CD14-positive monocyte (primary cell): ENCODE measurements at regions not wholly inside any gene's neighbourhood (a gene's known extent, or its start where the extent isn't known, plus 50 kb on each side); places are given as distances from the start of the nearest gene placed in this dataset.

Experiments
- DNase-seq, 3 donors: peaks; one replicate each; pipeline ENCODE4 v3.0.0-alpha.2; 2011 to 2022
- H2AFZ ChIP-seq: 2 replicates; pipeline ENCODE4 v1.6.0; 2012; ENCODE audit warnings: mild to moderate bottlenecking, low read depth, low read length, inconsistent platforms; ENCODE audit not compliant: insufficient read depth, poor library complexity, severe bottlenecking
- H3K27ac ChIP-seq, 2 donors: 1 replicate in 1 of 2; 2 replicates in 1 of 2; pipeline ENCODE4 v1.5.1; 2012 to 2013; ENCODE audit warnings: low read length in 2 of 2, control low read depth in 1 of 2, inconsistent platforms in 1 of 2, low read depth in 1 of 2, mild to moderate bottlenecking in 1 of 2
- H3K27me3 ChIP-seq, 2 donors: one replicate each; pipeline versions ENCODE4 v1.6.0 to v1.6.1; 2011 to 2013; ENCODE audit warnings: low read length in 2 of 2; ENCODE audit not compliant: control insufficient read depth in 2 of 2, insufficient read depth in 2 of 2
- H3K36me3 ChIP-seq, 2 donors: replicated peaks in 1 of 2; 1 replicate in 1 of 2; 2 replicates in 1 of 2; pipeline versions ENCODE4 v1.5.1 to v1.6.1; 2012 to 2013; ENCODE audit warnings: low read length in 2 of 2, control low read depth in 1 of 2, inconsistent platforms in 1 of 2, mild to moderate bottlenecking in 1 of 2; ENCODE audit not compliant: insufficient read depth in 2 of 2, control insufficient read depth in 1 of 2
- H3K4me1 ChIP-seq, 2 donors: 1 replicate in 1 of 2; 2 replicates in 1 of 2; pipeline versions ENCODE4 v1.5.1 to v1.6.1; 2012 to 2013; ENCODE audit warnings: low read length in 2 of 2, control low read depth in 1 of 2, inconsistent platforms in 1 of 2, mild to moderate bottlenecking in 1 of 2, moderate library complexity in 1 of 2; ENCODE audit not compliant: insufficient read depth in 2 of 2, control insufficient read depth in 1 of 2
- H3K4me2 ChIP-seq: replicated peaks from 2 replicates; pipeline ENCODE3; 2012; ENCODE audit warnings: low read length, moderate library complexity, mild to moderate bottlenecking; ENCODE audit not compliant: poor library complexity, severe bottlenecking; ENCODE audit errors: extremely low read depth
- H3K4me3 ChIP-seq, 3 experiments: fragments of 200-600 bp in 1 of 3; sonication (generic) in 1 of 3; replicated peaks in 1 of 3; 1 replicate in 2 of 3; 2 replicates in 1 of 3; pipeline ENCODE4 v1.5.1; 2011 to 2013; ENCODE audit warnings: low read length in 3 of 3, mild to moderate bottlenecking in 3 of 3, control low read depth in 2 of 3, low read depth in 2 of 3, inconsistent platforms in 1 of 3, moderate library complexity in 1 of 3
- H3K79me2 ChIP-seq: 2 replicates; pipeline ENCODE4 v1.6.0; 2012; ENCODE audit warnings: mild to moderate bottlenecking, control low read depth, inconsistent platforms, low read length, moderate library complexity; ENCODE audit not compliant: insufficient read depth
- H3K9ac ChIP-seq: 2 replicates; pipeline ENCODE4 v1.6.0; 2017; ENCODE audit warnings: low read length, mild to moderate bottlenecking; ENCODE audit not compliant: insufficient read depth, poor library complexity, severe bottlenecking
- H3K9me3 ChIP-seq, 2 donors: replicated peaks in 1 of 2; 1 replicate in 1 of 2; 2 replicates in 1 of 2; pipeline versions ENCODE4 v1.5.1 to v1.6.1; 2012 to 2013; ENCODE audit warnings: low read length in 2 of 2, control low read depth in 1 of 2; ENCODE audit not compliant: control insufficient read depth in 1 of 2, insufficient read depth in 1 of 2
- H4K20me1 ChIP-seq: 2 replicates; pipeline ENCODE4 v1.6.0; 2012; ENCODE audit warnings: mild to moderate bottlenecking, low read length, control low read depth, moderate library complexity; ENCODE audit not compliant: insufficient read depth
- H3K27ac Mint-ChIP-seq, 7 donors: one replicate each; pipeline ENCODE4 v1.8.0; 2020; ENCODE audit warnings: mild to moderate bottlenecking in 7 of 7, mixed read lengths in 7 of 7, moderate library complexity in 6 of 7, inconsistent platforms in 2 of 7
- H3K27me3 Mint-ChIP-seq, 3 donors: one replicate each; pipeline ENCODE4 v1.8.0; 2021 to 2022; ENCODE audit warnings: low read depth in 3 of 3, mild to moderate bottlenecking in 3 of 3, mixed read lengths in 3 of 3, moderate library complexity in 3 of 3, inconsistent platforms in 1 of 3
- H3K36me3 Mint-ChIP-seq, 2 donors: one replicate each; pipeline ENCODE4 v1.8.0; 2020; ENCODE audit warnings: mixed read lengths in 2 of 2, inconsistent platforms in 1 of 2, mild to moderate bottlenecking in 1 of 2
- H3K4me1 Mint-ChIP-seq: one replicate; pipeline ENCODE4 v1.8.0; 2020; ENCODE audit warnings: mild to moderate bottlenecking, mixed read lengths
- H3K4me3 Mint-ChIP-seq, 2 donors: one replicate each; pipeline ENCODE4 v1.8.0; 2020; ENCODE audit warnings: mild to moderate bottlenecking in 2 of 2, mixed read lengths in 2 of 2, moderate library complexity in 1 of 2
- H3K9me3 Mint-ChIP-seq, 7 donors: one replicate each; pipeline ENCODE4 v1.8.0; 2020 to 2022; ENCODE audit warnings: mixed read lengths in 7 of 7, mild to moderate bottlenecking in 6 of 7, moderate library complexity in 6 of 7, inconsistent platforms in 2 of 7
- CTCF ChIP-seq: fragments of 200-600 bp; IDR thresholded peaks from one replicate; pipeline ENCODE4 v1.8.0; 2022; ENCODE audit warnings: antibody characterized with exemption, mild to moderate bottlenecking
- WGBS: methylation state at CpG from one replicate; pipeline ENCODE4 v1.1.5; 2013; ENCODE audit warnings: missing lambda C conversion rate; ENCODE audit not compliant: insufficient coverage; 5-methylcytosine and 5-hydroxymethylcytosine counted together
- intact Hi-C, 2 donors: fragments of 100-400 bp; cut with micrococcal nuclease; formaldehyde crosslinking; loops; one replicate each; pipeline versions ENCODE4 v1.15.0 to v1.15.1; 2023

- no peak for DNase-seq
- TF ChIP-seq CTCF, result no peak
- H3K9ac ChIP-seq, result no peak overlapping the region
- no peaks in the 10 kb centered on the region for H3K36me3 ChIP-seq
- Mint-ChIP-seq H3K36me3 (peaks cover 2 to 4% of the 10 kb centered on the region in 2 donors), H3K27ac (no peak overlapping the region), H3K4me3 (no peak overlapping the region), H3K9me3 (peaks cover 16 to 35% (median 22%) of the 10 kb centered on the region in 7 donors), H3K4me1 (no peaks in the 10 kb centered on the region), H3K27me3 (no peaks in the 10 kb centered on the region)
- H3K4me3 ChIP-seq, result no peak overlapping the region
- WGBS, result 100% methylated on average over 1 of the region's 1 CpG
- intact Hi-C loops, result loop anchor here in 1 of 2 donors (5.0 kb wide), 1 partner anchor 52 kb away; no protein-coding TSS in a partner anchor
- no peaks in the 10 kb centered on the region for H3K27me3 ChIP-seq
- no peaks in the 10 kb centered on the region for H4K20me1 ChIP-seq
- H3K4me2 ChIP-seq, result no peak overlapping the region
- H3K9me3 ChIP-seq, result peaks cover 8 to 22% of the 10 kb centered on the region in 2 donors
- H2AFZ ChIP-seq, result no peak overlapping the region
- no peaks in the 10 kb centered on the region for H3K79me2 ChIP-seq
- no peaks in the 10 kb centered on the region for H3K4me1 ChIP-seq
- no peak overlapping the region for H3K27ac ChIP-seq
Observed at GRCh38 chr17:63289931-63290330, 156.2 kb downstream of the CYB561 start.

GRCh38 chr17:63290351-63290750 is 155.8 kb downstream of the CYB561 start:
- WGBS, result 100% methylated on average over 1 of the region's 1 CpG
- H2AFZ ChIP-seq, result no peak overlapping the region
- Mint-ChIP-seq H3K4me3 (no peak overlapping the region), H3K27me3 (no peaks in the 10 kb centered on the region), H3K36me3 (peaks cover 2 to 5% of the 10 kb centered on the region in 2 donors), H3K4me1 (no peaks in the 10 kb centered on the region), H3K27ac (no peak overlapping the region), H3K9me3 (peaks cover 16 to 32% (median 22%) of the 10 kb centered on the region in 7 donors)
- no peaks in the 10 kb centered on the region for H3K36me3 ChIP-seq
- H3K4me1 ChIP-seq, result no peaks in the 10 kb centered on the region
- no peak for DNase-seq
- no peak overlapping the region for H3K4me2 ChIP-seq
- peaks cover 8 to 21% of the 10 kb centered on the region in 2 donors for H3K9me3 ChIP-seq
- H3K27me3 ChIP-seq, result no peaks in the 10 kb centered on the region
- no peaks in the 10 kb centered on the region for H3K79me2 ChIP-seq
- intact Hi-C loops, result loop anchor here in 1 of 2 donors (5.0 kb wide), 1 partner anchor 52 kb away; no protein-coding TSS in a partner anchor
- no peak overlapping the region for H3K27ac ChIP-seq
- H4K20me1 ChIP-seq, result no peaks in the 10 kb centered on the region
- no peak for TF ChIP-seq CTCF
- H3K4me3 ChIP-seq, result no peak overlapping the region
- no peak overlapping the region for H3K9ac ChIP-seq
